SK-N-SH (cell line): ENCODE measurements at regions not wholly inside any gene's neighbourhood (a gene's known extent, or its start where the extent isn't known, plus 50 kb on each side); places are given as distances from the start of the nearest gene placed in this dataset.

Experiments used
- CTCF ChIA-PET: fragments of 300-600, 350-600 bp; formaldehyde crosslinking; extraction: SDS; loops from one replicate; lab custom pipeline; 2021; lab: Yijun Ruan, JAX
- POLR2A ChIA-PET: fragments of 350-600 bp; sonication (Branson Sonifier 250); formaldehyde crosslinking; extraction: SDS; loops from one replicate; lab custom pipeline; 2020; ENCODE audit warnings: antibody characterized with exemption, inconsistent platforms; lab: Yijun Ruan, JAX
- DNase-seq: peaks from one replicate; pipeline ENCODE4 v3.0.0; 2012
- H2AFZ ChIP-seq: fragments of 200-600 bp; sonication (generic); 2 replicates; pipeline ENCODE4 v1.8.1; 2016; ENCODE audit warnings: antibody characterized with exemption, mild to moderate bottlenecking, low read depth
- H3F3A ChIP-seq: fragments of 200-600 bp; sonication (generic); replicated peaks from 2 replicates; pipeline ENCODE3; 2016; ENCODE audit warnings: antibody characterized with exemption, mild to moderate bottlenecking; ENCODE audit not compliant: insufficient read depth
- H3K27ac ChIP-seq, 2 experiments: fragments of 200-500 bp in 1 of 2; fragments of 200-600 bp in 1 of 2; sonication (Bioruptor generic) in 1 of 2; sonication (generic), shearing (Covaris generic) in 1 of 2; 2 replicates each; pipeline versions ENCODE4 v1.5.1 to v1.6.1; 2014 to 2016; ENCODE audit warnings: low read depth in 2 of 2, inconsistent platforms in 1 of 2, low read length in 1 of 2, mild to moderate bottlenecking in 1 of 2, mixed read lengths in 1 of 2
- H3K27me3 ChIP-seq: fragments of 200-600 bp; sonication (generic), shearing (Covaris generic); 2 replicates; pipeline ENCODE4 v1.6.1; 2016; ENCODE audit warnings: mixed run types; ENCODE audit not compliant: insufficient read depth
- H3K36me3 ChIP-seq, 2 experiments: fragments of 200-500 bp in 1 of 2; fragments of 200-600 bp in 1 of 2; sonication (Bioruptor generic) in 1 of 2; sonication (generic) in 1 of 2; replicated peaks in 1 of 2; 2 replicates each; pipeline versions ENCODE3 to v1.5.1; 2014 to 2016; ENCODE audit warnings: low read length in 1 of 2, mild to moderate bottlenecking in 1 of 2; ENCODE audit not compliant: insufficient read depth in 2 of 2, control insufficient read depth in 1 of 2
- H3K4me1 ChIP-seq, 2 experiments: fragments of 200-500 bp in 1 of 2; fragments of 200-600 bp in 1 of 2; sonication (Bioruptor generic) in 1 of 2; sonication (generic), shearing (Covaris generic) in 1 of 2; 2 replicates each; pipeline versions ENCODE4 v1.5.1 to v1.6.1; 2014 to 2016; ENCODE audit warnings: low read depth in 1 of 2, low read length in 1 of 2, mixed run types in 1 of 2; ENCODE audit not compliant: insufficient read depth in 2 of 2, control insufficient read depth in 1 of 2
- H3K4me2 ChIP-seq: fragments of 200-600 bp; sonication (generic), shearing (Covaris generic); 2 replicates; pipeline ENCODE4 v1.6.1; 2017; ENCODE audit warnings: mixed run types
- H3K4me3 ChIP-seq, 2 experiments: fragments of 200-500 bp in 1 of 2; fragments of 200-600 bp in 1 of 2; sonication (Bioruptor generic) in 1 of 2; sonication (generic), shearing (Covaris generic) in 1 of 2; 2 replicates each; pipeline versions ENCODE4 v1.5.1 to v1.8.1; 2014 to 2016; ENCODE audit warnings: low read depth in 2 of 2, inconsistent platforms in 1 of 2, low read length in 1 of 2, mild to moderate bottlenecking in 1 of 2, mixed read lengths in 1 of 2, moderate library complexity in 1 of 2
- H3K79me2 ChIP-seq: fragments of 200-600 bp; sonication (generic); 2 replicates; pipeline ENCODE4 v1.8.1; 2017; ENCODE audit warnings: mild to moderate bottlenecking; ENCODE audit not compliant: insufficient read depth
- H3K9ac ChIP-seq: fragments of 200-600 bp; sonication (generic); 2 replicates; pipeline ENCODE4 v1.6.1; 2017; ENCODE audit warnings: mixed run types
- H3K9me2 ChIP-seq: fragments of 200-600 bp; sonication (generic); 2 replicates; pipeline ENCODE4 v1.6.1; 2017; ENCODE audit warnings: mixed run types
- H3K9me3 ChIP-seq: fragments of 200-600 bp; sonication (generic); 2 replicates; pipeline ENCODE4 v1.6.1; 2017; ENCODE audit warnings: mixed run types, mild to moderate bottlenecking, moderate library complexity
- H4K20me1 ChIP-seq: fragments of 200-600 bp; sonication (generic); 2 replicates; pipeline ENCODE4 v1.6.1; 2017; ENCODE audit warnings: mild to moderate bottlenecking, mixed run types; ENCODE audit not compliant: insufficient read depth
- CHD2 ChIP-seq: fragments of 150-350 bp; IDR thresholded peaks from 2 replicates; pipeline ENCODE4 v1.6.1; 2018; ENCODE audit warnings: low read length; ENCODE audit not compliant: partially characterized antibody
- ELF1 ChIP-seq: IDR thresholded peaks from 2 replicates; pipeline ENCODE4 v1.4.0; 2012
- EZH2phosphoT487 ChIP-seq: fragments of 200-600 bp; sonication (generic); IDR thresholded peaks from 2 replicates; pipeline ENCODE4 v1.6.1; 2017; ENCODE audit warnings: low read depth, mixed run types, mild to moderate bottlenecking, antibody characterized with exemption, moderate library complexity, borderline replicate concordance
- FOSL2 ChIP-seq: IDR thresholded peaks from 2 replicates; pipeline ENCODE4 v1.4.0; 2012; ENCODE audit warnings: low read depth, mild to moderate bottlenecking, moderate library complexity, borderline replicate concordance
- FOXJ3 ChIP-seq: sonication (generic); formaldehyde crosslinking; IDR thresholded peaks from 2 replicates; pipeline ENCODE4 v1.5.1; 2020; ENCODE audit warnings: mild to moderate bottlenecking, missing genetic modification reagents
- FOXM1 ChIP-seq: IDR thresholded peaks from 2 replicates; pipeline ENCODE4 v1.4.0; 2012; ENCODE audit warnings: low read depth, mild to moderate bottlenecking
- GABPA ChIP-seq: IDR thresholded peaks from 2 replicates; pipeline ENCODE4 v1.4.0; 2012; ENCODE audit warnings: low read depth, mild to moderate bottlenecking
- GATA2 ChIP-seq: sonication (generic); formaldehyde crosslinking; IDR thresholded peaks from 2 replicates; pipeline ENCODE4 v1.5.0; 2020; ENCODE audit warnings: mild to moderate bottlenecking, missing genetic modification reagents
- IRF3 ChIP-seq: fragments of 150-350 bp; IDR thresholded peaks from 2 replicates; pipeline ENCODE4 v1.6.1; 2016; ENCODE audit warnings: mild to moderate bottlenecking, low read depth, low read length
- JUND ChIP-seq: IDR thresholded peaks from 2 replicates; pipeline ENCODE4 v1.4.0; 2012
- MXI1 ChIP-seq: IDR thresholded peaks from 2 replicates; pipeline ENCODE4 v1.6.1; 2012; ENCODE audit warnings: mild to moderate bottlenecking, low read depth, low read length, improper control_type of control experiment
- NFIC ChIP-seq: IDR thresholded peaks from 2 replicates; pipeline ENCODE4 v1.4.0; 2012; ENCODE audit warnings: borderline replicate concordance
- PBX3 ChIP-seq: IDR thresholded peaks from 2 replicates; pipeline ENCODE4; 2012
- POLR2AphosphoS5 ChIP-seq: IDR thresholded peaks from 2 replicates; pipeline ENCODE4 v1.6.1; 2012; ENCODE audit warnings: low read depth, low read length
- RAD21 ChIP-seq: IDR thresholded peaks from 2 replicates; pipeline ENCODE4 v1.6.1; 2012; ENCODE audit warnings: mild to moderate bottlenecking, low read length
- RFX5 ChIP-seq: IDR thresholded peaks from 2 replicates; pipeline ENCODE4 v1.6.1; 2012; ENCODE audit warnings: mild to moderate bottlenecking, improper control_type of control experiment, low read length
- TCF12 ChIP-seq: IDR thresholded peaks from 2 replicates; pipeline ENCODE4 v1.4.0; 2012
- USF1 ChIP-seq: IDR thresholded peaks from 2 replicates; pipeline ENCODE4 v1.4.0; 2012; ENCODE audit warnings: low read depth, borderline replicate concordance
- USF2 ChIP-seq: fragments of 150-350 bp; IDR thresholded peaks from 2 replicates; pipeline ENCODE4 v1.6.1; 2017; ENCODE audit warnings: antibody characterized with exemption, low read length, low read depth, borderline replicate concordance
- YY1 ChIP-seq: IDR thresholded peaks from 2 replicates; pipeline ENCODE4 v1.4.0; 2012; ENCODE audit warnings: low read depth, mild to moderate bottlenecking
- ZBTB33 ChIP-seq: IDR thresholded peaks from 2 replicates; pipeline ENCODE4 v1.4.0; 2012; ENCODE audit warnings: low read depth, borderline replicate concordance
- WGBS: methylation state at CpG from one replicate; pipeline ENCODE4 v1.1.6; 2017; ENCODE audit warnings: low lambda C conversion rate; 5-methylcytosine and 5-hydroxymethylcytosine counted together

- TF ChIP-seq IRF3 (no peak), GATA2 (CRISPR knock-in tag) (no peak), ELF1 (no peak), NFIC (no peak), FOSL2 (no peak), JUND (no peak)
- TF ChIP-seq, all 33 proteins: peak for 0
Measured at GRCh38 chr20:24742989-24743388, 206.1 kb upstream of the CST7 start (continued).

GRCh38 chr20:24743641-24744040 lies 205.4 kb upstream of the CST7 start:
- DNase-seq: no peak
- 24% methylated on average over 3 of the region's 5 CpGs for WGBS
- H3K27ac ChIP-seq: no peak overlapping the region
- ChIA-PET POLR2A (no interaction called here), CTCF (no interaction called here)
- no peaks in the 10 kb centered on the region for H3K27me3 ChIP-seq
- no peaks in the 10 kb centered on the region for H3K79me2 ChIP-seq
- H3K9ac ChIP-seq: no peak overlapping the region
- TF ChIP-seq RFX5: no peak
- TF ChIP-seq CHD2: no peak
- TF ChIP-seq MXI1: no peak
- no peak for TF ChIP-seq GABPA
- TF ChIP-seq, all 33 proteins: peak for 0
- no peaks in the 10 kb centered on the region for H3K4me1 ChIP-seq
- H4K20me1 ChIP-seq: no peaks in the 10 kb centered on the region
- H3K9me2 ChIP-seq: no peaks in the 10 kb centered on the region
- H3K4me3 ChIP-seq: no peak overlapping the region
- no peaks in the 10 kb centered on the region for H3F3A ChIP-seq
- no peaks in the 10 kb centered on the region for H3K9me3 ChIP-seq
- H3K36me3 ChIP-seq: no peaks in the 10 kb centered on the region
- H3K4me2 ChIP-seq: no peak overlapping the region
- H2AFZ ChIP-seq: no peak overlapping the region

GRCh38 chr20:24744747-24745146 lies 204.3 kb upstream of the CST7 start:
- ChIA-PET POLR2A (no interaction called here), CTCF (no interaction called here)
- Histone ChIP-seq H3K27ac (no peak overlapping the region), H3K4me1 (no peaks in the 10 kb centered on the region), H3K9me2 (no peaks in the 10 kb centered on the region), H3K79me2 (no peaks in the 10 kb centered on the region), H4K20me1 (no peaks in the 10 kb centered on the region), H3K4me2 (no peak overlapping the region), H3F3A (no peaks in the 10 kb centered on the region), H3K36me3 (no peaks in the 10 kb centered on the region), H2AFZ (no peak overlapping the region), H3K9me3 (no peaks in the 10 kb centered on the region), H3K9ac (no peak overlapping the region), H3K4me3 (no peak overlapping the region), H3K27me3 (no peaks in the 10 kb centered on the region)
- no peak for DNase-seq
- WGBS: 53% methylated on average over 2 of the region's 3 CpGs
- TF ChIP-seq YY1 (no peak), FOSL2 (no peak), POLR2AphosphoS5 (no peak), ZBTB33 (no peak), TCF12 (no peak), PBX3 (no peak), RAD21 (no peak), ELF1 (no peak), NFIC (no peak), USF2 (no peak), USF1 (no peak), CHD2 (no peak), FOXJ3 (no peak), IRF3 (no peak), EZH2phosphoT487 (no peak), FOXM1 (no peak)
